ENCODE measurements at regions not wholly inside any gene's neighbourhood (a gene's known extent, or its start where the extent isn't known, plus 50 kb on each side); places are given as distances from the start of the nearest gene placed in this dataset.

GRCh38 chr17:14840616-14841231 is 424.4 kb downstream of the PMP22 start:
- Histone ChIP-seq H3K4me3 (ENCODE audit: low read depth, low read length) (no peak overlapping the region), H3K9me3 (ENCODE audit: control insufficient read depth, insufficient read depth, low read length) (peaks cover 9% of the 10 kb centered on the region), H3K27ac (ENCODE audit: low read depth, low read length) (peak overlapping the region; percentile 80), H3K27me3 (ENCODE audit: control insufficient read depth, insufficient read depth, low read length) (no peaks in the 10 kb centered on the region)
- DNase-seq (ENCODE audit: low read depth, low spot score): peak; percentile 46
- POLR2A ChIA-PET: no interaction called here
- CTCF ChIA-PET: no interaction called here
- TF ChIP-seq CTCF (IDR thresholded peaks at IDR 0.05; ENCODE audit: low read depth, low read length): no peak

GRCh38 chr17:14838567-14838966 is 426.6 kb downstream of the PMP22 start:
- ChIA-PET CTCF (no interaction called here), POLR2A (no interaction called here)
- Histone ChIP-seq H3K27me3 (ENCODE audit: control insufficient read depth, insufficient read depth, low read length) (no peaks in the 10 kb centered on the region), H3K27ac (ENCODE audit: low read depth, low read length) (no peak overlapping the region), H3K4me3 (ENCODE audit: low read depth, low read length) (no peak overlapping the region), H3K9me3 (ENCODE audit: control insufficient read depth, insufficient read depth, low read length) (peaks cover 21% of the 10 kb centered on the region)
- DNase-seq (ENCODE audit: low read depth, low spot score): no peak
- TF ChIP-seq CTCF (IDR thresholded peaks at IDR 0.05; ENCODE audit: low read depth, low read length): no peak

DNA sequence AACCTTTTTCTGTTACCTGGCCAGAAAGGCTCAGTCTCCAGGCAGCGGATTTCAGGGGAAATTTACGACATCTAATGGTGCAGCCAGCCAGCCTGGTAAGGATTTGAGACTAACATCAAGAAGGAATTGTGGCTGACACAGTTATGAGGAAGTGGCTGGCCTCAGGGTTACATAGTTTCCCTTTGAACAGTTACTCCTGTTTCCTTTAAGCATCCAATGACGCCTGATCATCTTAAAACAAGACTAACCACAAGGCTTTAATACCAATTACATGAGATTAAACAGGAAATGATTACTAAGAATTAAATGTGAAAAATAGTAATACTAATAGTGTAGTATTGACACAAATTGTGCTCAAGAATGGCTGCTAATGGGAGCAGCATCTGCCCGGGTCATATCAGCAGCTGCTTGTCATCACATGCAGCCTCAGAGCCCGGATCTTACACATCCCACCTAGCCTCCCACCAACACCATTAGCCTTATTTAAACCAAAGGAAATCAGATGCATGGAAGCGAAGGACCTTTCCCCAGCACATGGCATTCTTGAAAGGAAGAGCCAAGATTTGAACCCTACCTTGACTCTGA is 431.8 kb downstream of the PMP22 start:
- CTCF ChIA-PET: no interaction called here
- Histone ChIP-seq H3K4me3 (ENCODE audit: low read depth, low read length) (no peak overlapping the region), H3K27ac (ENCODE audit: low read depth, low read length) (peak overlapping the region; percentile 42), H3K27me3 (ENCODE audit: control insufficient read depth, insufficient read depth, low read length) (no peaks in the 10 kb centered on the region), H3K9me3 (ENCODE audit: control insufficient read depth, insufficient read depth, low read length) (peaks cover 21% of the 10 kb centered on the region)
- POLR2A ChIA-PET: no interaction called here
- peak; percentile 74 for DNase-seq (ENCODE audit: low read depth, low spot score)
- no peak for TF ChIP-seq CTCF (IDR thresholded peaks at IDR 0.05; ENCODE audit: low read depth, low read length)

DNA sequence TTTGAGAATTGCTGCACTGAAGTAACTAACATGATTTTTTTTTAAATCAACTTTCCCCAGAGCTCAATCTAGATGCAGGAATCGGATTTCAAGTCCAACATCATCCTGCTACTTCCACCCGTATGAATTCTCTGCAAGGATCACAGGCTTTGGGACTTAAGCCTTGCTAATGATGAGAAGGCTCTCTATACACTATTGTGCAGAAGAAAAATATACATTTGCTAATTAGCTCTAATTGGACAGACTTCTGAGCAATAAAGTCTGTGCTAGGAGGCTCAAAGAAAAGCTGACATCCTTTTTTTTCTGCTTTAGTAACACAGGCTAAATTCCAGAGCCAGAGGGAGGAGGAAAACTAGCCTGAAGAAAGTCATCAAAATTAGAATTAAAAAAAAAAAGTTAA is 433.6 kb downstream of the PMP22 start:
- peaks cover 19% of the 10 kb centered on the region for H3K9me3 ChIP-seq (ENCODE audit: control insufficient read depth, insufficient read depth, low read length)
- DNase-seq (ENCODE audit: low read depth, low spot score): no peak
- H3K27me3 ChIP-seq (ENCODE audit: control insufficient read depth, insufficient read depth, low read length): no peaks in the 10 kb centered on the region
- TF ChIP-seq CTCF (IDR thresholded peaks at IDR 0.05; ENCODE audit: low read depth, low read length): no peak
- H3K27ac ChIP-seq (ENCODE audit: low read depth, low read length): no peak overlapping the region
- POLR2A ChIA-PET: no interaction called here
- H3K4me3 ChIP-seq (ENCODE audit: low read depth, low read length): no peak overlapping the region
- CTCF ChIA-PET: interaction anchor here (0.6 to 1.3 kb wide), 2 partner anchors 95 to 1435 kb away, joined by 3 to 4 read pairs; no protein-coding TSS in a partner anchor

- no peak overlapping the region for H3K4me3 ChIP-seq (ENCODE audit: low read depth, low read length)
- CTCF ChIA-PET: no interaction called here
- H3K27me3 ChIP-seq (ENCODE audit: control insufficient read depth, insufficient read depth, low read length): no peaks in the 10 kb centered on the region
- H3K27ac ChIP-seq (ENCODE audit: low read depth, low read length): no peak overlapping the region
- TF ChIP-seq CTCF (IDR thresholded peaks at IDR 0.05; ENCODE audit: low read depth, low read length): no peak
- no peak for DNase-seq (ENCODE audit: low read depth, low spot score)
- H3K9me3 ChIP-seq (ENCODE audit: control insufficient read depth, insufficient read depth, low read length): peaks cover 2% of the 10 kb centered on the region; the same call in 1 of the 2 replicates
- POLR2A ChIA-PET: no interaction called here
Measured at GRCh38 chr17:14827396-14827919, 437.7 kb downstream of the PMP22 start.
